ENCODE measurements at regions not wholly inside any gene's neighbourhood (a gene's known extent, or its start where the extent isn't known, plus 50 kb on each side); places are given as distances from the start of the nearest gene placed in this dataset.

DNA sequence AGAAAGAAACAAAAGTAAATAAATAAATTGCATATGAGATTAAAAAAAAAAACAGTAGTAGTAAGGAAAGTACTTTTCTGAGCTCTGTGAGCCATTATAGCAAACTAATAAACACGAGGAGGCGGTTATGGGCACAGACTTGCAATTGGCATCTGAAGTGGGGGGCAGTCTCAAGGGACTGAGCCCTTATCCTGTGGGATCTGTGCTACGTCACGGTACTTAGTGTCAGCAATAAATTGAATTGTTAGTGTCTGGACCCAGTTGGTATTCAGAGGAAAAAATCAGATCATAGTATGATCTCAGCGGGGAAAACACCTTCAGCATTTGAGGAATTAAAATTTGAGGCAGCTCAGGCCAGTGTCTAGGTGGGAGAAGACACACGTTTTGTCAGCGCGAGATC is 76.6 kb upstream of the TEX51 start:
- H3K27ac Mint-ChIP-seq, result no peak overlapping the region
- Histone ChIP-seq H3K27ac (ENCODE audit: low read depth, low read length) (no peak overlapping the region), H3K9me3 (ENCODE audit: control insufficient read depth, low read length) (no peaks in the 10 kb centered on the region), H3K9ac (ENCODE audit: extremely low read depth, low read length, poor library complexity, severe bottlenecking) (no peak overlapping the region), H3K27me3 (ENCODE audit: control insufficient read depth, insufficient read depth, low read length, poor library complexity, severe bottlenecking) (no peaks in the 10 kb centered on the region), H3K4me3 (ENCODE audit: low read length) (no peak overlapping the region), H3K4me1 (ENCODE audit: control insufficient read depth, insufficient read depth, low read length) (no peaks in the 10 kb centered on the region), H3K36me3 (ENCODE audit: control insufficient read depth, insufficient read depth, low read length) (no peaks in the 10 kb centered on the region)
- DNase-seq, result no peak
- TF ChIP-seq, protein P1, sequence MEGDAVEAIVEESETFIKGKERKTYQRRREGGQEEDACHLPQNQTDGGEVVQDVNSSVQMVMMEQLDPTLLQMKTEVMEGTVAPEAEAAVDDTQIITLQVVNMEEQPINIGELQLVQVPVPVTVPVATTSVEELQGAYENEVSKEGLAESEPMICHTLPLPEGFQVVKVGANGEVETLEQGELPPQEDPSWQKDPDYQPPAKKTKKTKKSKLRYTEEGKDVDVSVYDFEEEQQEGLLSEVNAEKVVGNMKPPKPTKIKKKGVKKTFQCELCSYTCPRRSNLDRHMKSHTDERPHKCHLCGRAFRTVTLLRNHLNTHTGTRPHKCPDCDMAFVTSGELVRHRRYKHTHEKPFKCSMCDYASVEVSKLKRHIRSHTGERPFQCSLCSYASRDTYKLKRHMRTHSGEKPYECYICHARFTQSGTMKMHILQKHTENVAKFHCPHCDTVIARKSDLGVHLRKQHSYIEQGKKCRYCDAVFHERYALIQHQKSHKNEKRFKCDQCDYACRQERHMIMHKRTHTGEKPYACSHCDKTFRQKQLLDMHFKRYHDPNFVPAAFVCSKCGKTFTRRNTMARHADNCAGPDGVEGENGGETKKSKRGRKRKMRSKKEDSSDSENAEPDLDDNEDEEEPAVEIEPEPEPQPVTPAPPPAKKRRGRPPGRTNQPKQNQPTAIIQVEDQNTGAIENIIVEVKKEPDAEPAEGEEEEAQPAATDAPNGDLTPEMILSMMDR (conservative IDR thresholded peaks at IDR 0.05), result no peak
- H3K4me3 Mint-ChIP-seq, result no peak overlapping the region
- H3K36me3 Mint-ChIP-seq (ENCODE audit: low read depth), result no peaks in the 10 kb centered on the region
- no peaks in the 10 kb centered on the region for H3K9me3 Mint-ChIP-seq
- peaks cover 1% of the 10 kb centered on the region for H3K4me1 Mint-ChIP-seq
- WGBS, 2 experiments (ENCODE audit: insufficient coverage in 1 of 2, insufficient read length in 1 of 2), result 88 to 98% methylated on average over 8 of the region's 8 CpGs
- peaks cover 5% of the 10 kb centered on the region for H3K27me3 Mint-ChIP-seq (ENCODE audit: insufficient read depth)

DNA sequence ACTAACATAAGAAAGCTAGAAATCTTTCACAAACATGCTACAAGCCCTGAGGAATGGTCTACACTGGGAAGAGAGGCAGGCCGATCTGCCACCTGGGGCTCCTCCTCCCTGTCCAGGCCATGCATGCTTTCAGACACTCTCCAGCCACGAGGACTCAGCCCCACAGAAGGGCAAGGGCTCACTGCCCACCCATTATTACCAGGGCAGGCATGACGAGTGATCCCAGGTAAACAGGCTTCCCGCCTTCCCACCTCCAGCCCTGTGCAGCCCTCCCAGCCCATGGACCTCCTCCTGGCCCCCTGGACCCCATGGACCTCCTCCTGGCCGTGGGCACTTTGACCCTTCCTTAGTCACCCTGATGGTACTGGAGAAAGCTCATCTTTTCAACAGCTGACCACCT is 75.8 kb upstream of the TEX51 start:
- no peaks in the 10 kb centered on the region for H3K27me3 ChIP-seq (ENCODE audit: control insufficient read depth, insufficient read depth, low read length, poor library complexity, severe bottlenecking)
- 80 to 94% methylated on average over 1 to 5 of the region's 5 CpGs for WGBS, 2 experiments (ENCODE audit: insufficient coverage in 1 of 2, insufficient read length in 1 of 2)
- peaks cover 5% of the 10 kb centered on the region for H3K27me3 Mint-ChIP-seq (ENCODE audit: insufficient read depth)
- H3K36me3 Mint-ChIP-seq (ENCODE audit: low read depth), result no peaks in the 10 kb centered on the region
- no peaks in the 10 kb centered on the region for H3K9me3 Mint-ChIP-seq
- TF ChIP-seq, protein P1 (conservative IDR thresholded peaks at IDR 0.05), result no peak
- no peak overlapping the region for H3K27ac ChIP-seq (ENCODE audit: low read depth, low read length)
- no peaks in the 10 kb centered on the region for H3K4me1 ChIP-seq (ENCODE audit: control insufficient read depth, insufficient read depth, low read length)
- no peak overlapping the region for H3K27ac Mint-ChIP-seq
- H3K9ac ChIP-seq (ENCODE audit: extremely low read depth, low read length, poor library complexity, severe bottlenecking), result no peak overlapping the region
- H3K4me3 Mint-ChIP-seq, result no peak overlapping the region
- no peak overlapping the region for H3K4me3 ChIP-seq (ENCODE audit: low read length)
- no peaks in the 10 kb centered on the region for H3K36me3 ChIP-seq (ENCODE audit: control insufficient read depth, insufficient read depth, low read length)
- H3K4me1 Mint-ChIP-seq, result peaks cover 4% of the 10 kb centered on the region
- no peaks in the 10 kb centered on the region for H3K9me3 ChIP-seq (ENCODE audit: control insufficient read depth, low read length)
- no peak for DNase-seq

DNA sequence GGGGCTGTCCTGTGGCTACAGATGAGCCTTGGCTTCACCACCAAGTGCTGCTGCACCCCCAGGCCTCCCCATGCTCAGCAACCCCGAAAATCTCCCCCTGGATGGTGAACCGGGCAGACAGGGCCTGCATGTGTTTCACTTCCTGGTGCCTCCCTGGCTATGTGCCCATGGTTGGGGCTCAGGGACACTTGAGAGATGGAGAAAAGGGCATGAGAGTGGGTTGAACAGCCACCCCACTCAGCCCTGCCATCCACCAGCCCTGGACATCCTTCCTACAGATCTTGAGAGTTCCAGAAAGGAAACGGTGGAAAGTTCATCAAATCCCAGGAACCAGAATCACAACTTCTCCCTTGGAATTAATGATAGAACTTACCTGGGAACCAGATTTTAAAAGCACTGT is 74.7 kb upstream of the TEX51 start:
- Histone ChIP-seq H3K9me3 (ENCODE audit: control insufficient read depth, low read length) (no peaks in the 10 kb centered on the region), H3K4me1 (ENCODE audit: control insufficient read depth, insufficient read depth, low read length) (no peaks in the 10 kb centered on the region), H3K4me3 (ENCODE audit: low read length) (no peak overlapping the region), H3K36me3 (ENCODE audit: control insufficient read depth, insufficient read depth, low read length) (no peaks in the 10 kb centered on the region), H3K9ac (ENCODE audit: extremely low read depth, low read length, poor library complexity, severe bottlenecking) (no peak overlapping the region), H3K27me3 (ENCODE audit: control insufficient read depth, insufficient read depth, low read length, poor library complexity, severe bottlenecking) (no peaks in the 10 kb centered on the region), H3K27ac (ENCODE audit: low read depth, low read length) (no peak overlapping the region)
- TF ChIP-seq, protein P1 (conservative IDR thresholded peaks at IDR 0.05), result no peak
- Mint-ChIP-seq H3K4me3 (no peak overlapping the region), H3K27me3 (ENCODE audit: insufficient read depth) (peaks cover 5% of the 10 kb centered on the region), H3K9me3 (no peaks in the 10 kb centered on the region), H3K36me3 (ENCODE audit: low read depth) (no peaks in the 10 kb centered on the region), H3K4me1 (peaks cover 4% of the 10 kb centered on the region), H3K27ac (no peak overlapping the region)
- DNase-seq, result no peak
- WGBS, 2 experiments (ENCODE audit: insufficient coverage in 1 of 2, insufficient read length in 1 of 2), result 86 to 92% methylated on average over 1 to 3 of the region's 3 CpGs

All from endodermal cell (in vitro differentiated cells).